Dedifferentiated amniotic fluid mesenchymal stem cell (primary cell): ENCODE measurements at regions not wholly inside any gene's neighbourhood (a gene's known extent, or its start where the extent isn't known, plus 50 kb on each side); places are given as distances from the start of the nearest gene placed in this dataset.

Experiments
- DNase-seq: peaks from one replicate; pipeline ENCODE4 v3.0.0-alpha.2; 2016; ENCODE audit errors: extremely low spot score

GRCh38 chr21:34022627-34023335 lies 50.6 kb upstream of the MRPS6 start:
- DNase-seq = no peak

GRCh38 chr21:34021726-34022125 lies 51.7 kb upstream of the MRPS6 start:
- DNase-seq = no peak

- DNase-seq = no peak
Observed at GRCh38 chr21:34020983-34021553, 52.3 kb upstream of the MRPS6 start.

- no peak for DNase-seq
Observed at GRCh38 chr21:34020005-34020847, 53.2 kb upstream of the MRPS6 start.

- no peak for DNase-seq
Observed at GRCh38 chr21:34019402-34019801, 54.0 kb upstream of the MRPS6 start.

GRCh38 chr21:34018910-34019309 lies 54.5 kb upstream of the MRPS6 start:
- no peak for DNase-seq

- DNase-seq = no peak
Observed at GRCh38 chr21:34018185-34018584, 55.2 kb upstream of the MRPS6 start.

- no peak for DNase-seq
Observed at GRCh38 chr21:34017039-34017961, 56.1 kb upstream of the MRPS6 start.

- DNase-seq = no peak
Observed at GRCh38 chr21:34012640-34013039, 60.7 kb upstream of the MRPS6 start.

- no peak for DNase-seq
Observed at GRCh38 chr21:34011660-34012059, 61.7 kb upstream of the MRPS6 start.

- no peak for DNase-seq
Observed at GRCh38 chr21:34009193-34009592, 64.2 kb upstream of the MRPS6 start.

GRCh38 chr21:34008618-34009017 lies 64.8 kb upstream of the MRPS6 start:
- no peak for DNase-seq

GRCh38 chr21:34006611-34007168 lies 66.7 kb upstream of the MRPS6 start:
- DNase-seq = no peak

GRCh38 chr21:34004974-34005373 lies 68.4 kb upstream of the MRPS6 start:
- no peak for DNase-seq

- no peak for DNase-seq
Observed at GRCh38 chr21:34004013-34004938, 69.1 kb upstream of the MRPS6 start.

GRCh38 chr21:34003428-34003827 lies 70.0 kb upstream of the MRPS6 start:
- no peak for DNase-seq

- no peak for DNase-seq
Observed at GRCh38 chr21:34000375-34000774, 73.0 kb upstream of the MRPS6 start.

- DNase-seq = no peak
Observed at GRCh38 chr21:33998809-33999208, 74.6 kb upstream of the MRPS6 start.

GRCh38 chr21:33998402-33998801 lies 75.0 kb upstream of the MRPS6 start:
- DNase-seq = no peak

GRCh38 chr21:33997436-33997835 lies 75.9 kb upstream of the MRPS6 start:
- no peak for DNase-seq
